ENCODE measurements at regions not wholly inside any gene's neighbourhood (a gene's known extent, or its start where the extent isn't known, plus 50 kb on each side); places are given as distances from the start of the nearest gene placed in this dataset.

- TF ChIP-seq POLR2AphosphoS5 (IDR thresholded peaks at IDR 0.05) (no peak), CTCF (IDR thresholded peaks at IDR 0.05) (no peak), POLR2A (IDR thresholded peaks at IDR 0.05) (no peak), EP300 (IDR thresholded peaks at IDR 0.05) (no peak)
Measured at GRCh38 chr4:134388351-134388750, 186.8 kb upstream of the PABPC4L start.
